PFSK-1 (cell line): ENCODE measurements at regions not wholly inside any gene's neighbourhood (a gene's known extent, or its start where the extent isn't known, plus 50 kb on each side); places are given as distances from the start of the nearest gene placed in this dataset.

Experiments
- FOXP2 ChIP-seq: optimal IDR thresholded peaks from 2 replicates; pipeline ENCODE3; 2011; ENCODE audit warnings: borderline replicate concordance, control low read depth, inconsistent platforms; ENCODE audit not compliant: insufficient read depth; ENCODE audit errors: extremely low read length, extremely low read depth
- POLR2AphosphoS5 ChIP-seq: IDR thresholded peaks from 2 replicates; pipeline ENCODE4 v1.6.1; 2012; ENCODE audit warnings: low read depth, mild to moderate bottlenecking, control low read depth, low read length, moderate library complexity
- SIN3A ChIP-seq: IDR thresholded peaks from 2 replicates; pipeline ENCODE4 v1.6.1; 2012; ENCODE audit warnings: mild to moderate bottlenecking, low read length, moderate library complexity, borderline replicate concordance; ENCODE audit not compliant: insufficient read depth
- TAF1 ChIP-seq: IDR thresholded peaks from 2 replicates; pipeline ENCODE4 v1.6.1; 2012; ENCODE audit warnings: low read length, control low read depth, borderline replicate concordance; ENCODE audit not compliant: insufficient read depth
- TF ChIP-seq, protein P1 (sequence below), 2 experiments: IDR thresholded peaks; 2 replicates each; pipeline versions ENCODE4 v1.6.1 to v1.8.0; 2011 to 2012; ENCODE audit warnings: low read depth in 2 of 2, low read length in 2 of 2, control low read depth in 1 of 2, inconsistent platforms in 1 of 2, mild to moderate bottlenecking in 1 of 2, moderate library complexity in 1 of 2; ENCODE audit not compliant: insufficient read depth in 1 of 2

DNA sequence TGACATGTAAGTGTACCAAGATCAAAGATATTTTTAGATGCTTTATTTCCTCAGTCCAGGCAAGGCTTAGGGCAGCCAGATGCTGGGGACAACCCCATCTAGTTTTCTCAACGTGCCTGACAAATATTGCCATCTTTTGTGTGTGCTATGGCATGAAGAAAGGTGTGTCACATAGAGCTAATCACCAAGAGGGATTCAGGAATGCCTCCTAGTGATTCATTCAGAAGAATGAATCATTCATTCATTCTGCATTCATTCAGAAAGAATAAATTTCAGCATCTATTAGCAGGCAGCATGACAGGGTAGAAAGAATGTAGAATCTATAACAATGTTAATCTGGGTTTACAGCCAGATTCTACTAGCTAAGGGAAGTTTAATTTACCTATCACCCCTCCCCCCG lies 75.4 kb upstream of the LRRC4C start:
- TF ChIP-seq POLR2AphosphoS5 (no peak), SIN3A (no peak), TAF1 (no peak), FOXP2 (no peak)
- TF ChIP-seq, protein P1, sequence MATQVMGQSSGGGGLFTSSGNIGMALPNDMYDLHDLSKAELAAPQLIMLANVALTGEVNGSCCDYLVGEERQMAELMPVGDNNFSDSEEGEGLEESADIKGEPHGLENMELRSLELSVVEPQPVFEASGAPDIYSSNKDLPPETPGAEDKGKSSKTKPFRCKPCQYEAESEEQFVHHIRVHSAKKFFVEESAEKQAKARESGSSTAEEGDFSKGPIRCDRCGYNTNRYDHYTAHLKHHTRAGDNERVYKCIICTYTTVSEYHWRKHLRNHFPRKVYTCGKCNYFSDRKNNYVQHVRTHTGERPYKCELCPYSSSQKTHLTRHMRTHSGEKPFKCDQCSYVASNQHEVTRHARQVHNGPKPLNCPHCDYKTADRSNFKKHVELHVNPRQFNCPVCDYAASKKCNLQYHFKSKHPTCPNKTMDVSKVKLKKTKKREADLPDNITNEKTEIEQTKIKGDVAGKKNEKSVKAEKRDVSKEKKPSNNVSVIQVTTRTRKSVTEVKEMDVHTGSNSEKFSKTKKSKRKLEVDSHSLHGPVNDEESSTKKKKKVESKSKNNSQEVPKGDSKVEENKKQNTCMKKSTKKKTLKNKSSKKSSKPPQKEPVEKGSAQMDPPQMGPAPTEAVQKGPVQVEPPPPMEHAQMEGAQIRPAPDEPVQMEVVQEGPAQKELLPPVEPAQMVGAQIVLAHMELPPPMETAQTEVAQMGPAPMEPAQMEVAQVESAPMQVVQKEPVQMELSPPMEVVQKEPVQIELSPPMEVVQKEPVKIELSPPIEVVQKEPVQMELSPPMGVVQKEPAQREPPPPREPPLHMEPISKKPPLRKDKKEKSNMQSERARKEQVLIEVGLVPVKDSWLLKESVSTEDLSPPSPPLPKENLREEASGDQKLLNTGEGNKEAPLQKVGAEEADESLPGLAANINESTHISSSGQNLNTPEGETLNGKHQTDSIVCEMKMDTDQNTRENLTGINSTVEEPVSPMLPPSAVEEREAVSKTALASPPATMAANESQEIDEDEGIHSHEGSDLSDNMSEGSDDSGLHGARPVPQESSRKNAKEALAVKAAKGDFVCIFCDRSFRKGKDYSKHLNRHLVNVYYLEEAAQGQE (IDR thresholded peaks at IDR 0.05; ENCODE audit: insufficient read depth in 1 of 2, low read depth in 2 of 2, low read length in 2 of 2) = no peak
